ENCODE measurements at regions not wholly inside any gene's neighbourhood (a gene's known extent, or its start where the extent isn't known, plus 50 kb on each side); places are given as distances from the start of the nearest gene placed in this dataset.

DNA sequence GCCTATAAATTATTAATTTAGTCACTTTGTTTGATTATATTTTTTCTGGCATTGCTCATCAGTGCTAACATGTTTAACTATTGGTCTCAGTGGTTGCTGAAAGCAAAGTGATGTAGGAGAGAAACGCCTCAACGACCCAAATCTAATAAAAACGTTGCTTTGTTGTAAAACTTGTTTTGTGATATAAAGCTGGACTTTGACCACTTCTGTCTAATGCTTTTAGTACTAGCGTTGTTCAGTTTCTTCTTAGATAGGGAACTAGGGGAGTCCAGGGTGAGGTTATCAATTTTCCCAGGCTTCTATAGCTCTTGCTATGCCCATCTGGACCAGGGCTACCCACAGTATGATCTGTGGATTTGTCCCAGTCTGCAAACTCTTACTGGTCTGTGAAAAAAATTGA is 80.6 kb upstream of the TBC1D5 start:
- H2BK12ac ChIP-seq (ENCODE audit: low read depth, low read length): no peak overlapping the region
- H3K18ac ChIP-seq (ENCODE audit: extremely low read depth, low read length): no peak overlapping the region
- ChIA-PET POLR2A (ENCODE audit: partially characterized antibody) (no interaction called here), CTCF (ENCODE audit: partially characterized antibody) (interaction anchor here (0.9 to 1.5 kb wide), 3 partner anchors 14 to 178 kb away, joined by 3 read pairs; no protein-coding TSS in a partner anchor)
- no peak overlapping the region for H3K27ac ChIP-seq (ENCODE audit: low read depth, low read length)
- no peak for TF ChIP-seq SP4 (IDR thresholded peaks at IDR 0.05; ENCODE audit: low read length)
- TF ChIP-seq RAD21 (IDR thresholded peaks at IDR 0.05 in 1 of 2, conservative IDR thresholded peaks at IDR 0.05 in 1 of 2; ENCODE audit: low read depth in 2 of 2, low read length in 2 of 2): no peak
- H3K4ac ChIP-seq (replicated peaks; ENCODE audit: insufficient read length, low read depth, low read length): no peak overlapping the region
- H2AFZ ChIP-seq (ENCODE audit: low read length): no peak overlapping the region
- no peaks in the 10 kb centered on the region for H3K23me2 ChIP-seq (ENCODE audit: low read depth, low read length)
- no peaks in the 10 kb centered on the region for H3K36me3 ChIP-seq (ENCODE audit: control insufficient read depth in 2 of 4, insufficient read depth in 4 of 4, low read length in 3 of 4)
- H3K9ac ChIP-seq (replicated peaks in 1 of 4; ENCODE audit: extremely low read depth in 1 of 4, low read depth in 3 of 4, low read length in 3 of 4): no peak overlapping the region
- no peaks in the 10 kb centered on the region for H3K79me2 ChIP-seq (ENCODE audit: control insufficient read depth in 1 of 2, insufficient read depth in 2 of 2, low read length in 2 of 2)
- no peaks in the 10 kb centered on the region for H4K20me1 ChIP-seq (replicated peaks in 1 of 2; ENCODE audit: control insufficient read depth in 1 of 2, insufficient read depth in 2 of 2, low read length in 2 of 2)
- H2BK15ac ChIP-seq (ENCODE audit: low read length): no peak overlapping the region
- H2BK5ac ChIP-seq (ENCODE audit: low read depth, low read length): no peak overlapping the region
- DNase-seq (ENCODE audit: low read depth in 1 of 2, low spot score in 2 of 2) (no peak), FAIRE-seq (no peak)
- no peak overlapping the region for H3K23ac ChIP-seq (ENCODE audit: insufficient read length)
- no peak overlapping the region for H2BK120ac ChIP-seq (replicated peaks; ENCODE audit: low read depth, low read length)
- no peak overlapping the region for H2AK5ac ChIP-seq (ENCODE audit: low read depth, low read length)
- H3K56ac ChIP-seq (replicated peaks; ENCODE audit: insufficient read length, low read depth, low read length): no peak overlapping the region
- H4K5ac ChIP-seq (ENCODE audit: insufficient read length, low read depth, low read length): no peak overlapping the region
- no peaks in the 10 kb centered on the region for H3K79me1 ChIP-seq (ENCODE audit: low read depth, low read length)
- H3K14ac ChIP-seq (ENCODE audit: insufficient read length): no peak overlapping the region
- no peak overlapping the region for H3K4me2 ChIP-seq (ENCODE audit: insufficient read depth in 1 of 2, low read depth in 2 of 2, low read length in 2 of 2)
- H4K91ac ChIP-seq (replicated peaks; ENCODE audit: insufficient read length, low read length): no peak overlapping the region
- no peaks in the 10 kb centered on the region for H3K4me1 ChIP-seq (replicated peaks in 1 of 4; ENCODE audit: control insufficient read depth in 3 of 4, insufficient read depth in 4 of 4, low read length in 3 of 4)
- H2BK20ac ChIP-seq (ENCODE audit: low read length): no peak overlapping the region
- H3K27me3 ChIP-seq (replicated peaks in 1 of 4; ENCODE audit: control insufficient read depth in 3 of 4, extremely low read depth in 1 of 4, insufficient read depth in 3 of 4, low read length in 3 of 4): no peaks in the 10 kb centered on the region
- 96% methylated on average over 4 of the region's 4 CpGs; no CpG with 5 or more reads in 1 of the 2 experiments for WGBS, 2 experiments (ENCODE audit: extremely low coverage in 1 of 2, insufficient coverage in 1 of 2, insufficient read length in 1 of 2, insufficient replicate concordance in 2 of 2, low coverage in 1 of 2, low lambda C conversion rate in 2 of 2, missing lambda C conversion rate in 1 of 2)
- peaks cover 4 to 6% of the 10 kb centered on the region in 2 experiments; a peak in 2 of 4 replicates for H3K9me3 ChIP-seq (ENCODE audit: insufficient read depth in 2 of 2, low read depth in 1 of 2, low read length in 1 of 2)
- no peak overlapping the region for H4K8ac ChIP-seq (ENCODE audit: extremely low read depth, insufficient read depth, low read length)
- H3K4me3 ChIP-seq (ENCODE audit: extremely low read depth in 1 of 4, insufficient read depth in 2 of 4, low read depth in 3 of 4, low read length in 4 of 4): no peak overlapping the region

Measured in H1 (cell line).